PFSK-1 (cell line): ENCODE measurements at regions not wholly inside any gene's neighbourhood (a gene's known extent, or its start where the extent isn't known, plus 50 kb on each side); places are given as distances from the start of the nearest gene placed in this dataset.

Experiments used
- FOXP2 ChIP-seq: optimal IDR thresholded peaks from 2 replicates; pipeline ENCODE3; 2011; ENCODE audit warnings: borderline replicate concordance, control low read depth, inconsistent platforms; ENCODE audit not compliant: insufficient read depth; ENCODE audit errors: extremely low read length, extremely low read depth
- POLR2AphosphoS5 ChIP-seq: IDR thresholded peaks from 2 replicates; pipeline ENCODE4 v1.6.1; 2012; ENCODE audit warnings: low read depth, mild to moderate bottlenecking, control low read depth, low read length, moderate library complexity
- REST ChIP-seq, 2 experiments: IDR thresholded peaks; 2 replicates each; pipeline versions ENCODE4 v1.6.1 to v1.8.0; 2011 to 2012; ENCODE audit warnings: low read depth in 2 of 2, low read length in 2 of 2, control low read depth in 1 of 2, inconsistent platforms in 1 of 2, mild to moderate bottlenecking in 1 of 2, moderate library complexity in 1 of 2; ENCODE audit not compliant: insufficient read depth in 1 of 2
- SIN3A ChIP-seq: IDR thresholded peaks from 2 replicates; pipeline ENCODE4 v1.6.1; 2012; ENCODE audit warnings: mild to moderate bottlenecking, low read length, moderate library complexity, borderline replicate concordance; ENCODE audit not compliant: insufficient read depth
- TAF1 ChIP-seq: IDR thresholded peaks from 2 replicates; pipeline ENCODE4 v1.6.1; 2012; ENCODE audit warnings: low read length, control low read depth, borderline replicate concordance; ENCODE audit not compliant: insufficient read depth

- TF ChIP-seq POLR2AphosphoS5 = no peak
- TF ChIP-seq REST (IDR thresholded peaks at IDR 0.05; ENCODE audit: insufficient read depth in 1 of 2, low read depth in 2 of 2, low read length in 2 of 2) = no peak
- no peak for TF ChIP-seq SIN3A
- TF ChIP-seq FOXP2 = no peak
- no peak for TF ChIP-seq TAF1
Observed at GRCh38 chr22:48152164-48152775, 1389.8 kb downstream of the TBC1D22A start.
